Epithelial cell of esophagus (primary cell): ENCODE measurements at regions not wholly inside any gene's neighbourhood (a gene's known extent, or its start where the extent isn't known, plus 50 kb on each side); places are given as distances from the start of the nearest gene placed in this dataset.
A peak's percentile ranks its signal among the peaks of the same experiment; 100 is the strongest.

Source experiments
- DNase-seq: peaks from one replicate; pipeline ENCODE4 v3.0.0; 2010; ENCODE audit warnings: low read depth
- H3K4me3 ChIP-seq: 2 replicates; pipeline ENCODE4 v1.5.1; 2011; ENCODE audit warnings: mild to moderate bottlenecking, low read length, control low read depth
- CTCF ChIP-seq: IDR thresholded peaks from 2 replicates; pipeline ENCODE4 v1.5.1; 2011; ENCODE audit warnings: low read depth, mild to moderate bottlenecking, low read length, control low read depth, inconsistent platforms; ENCODE audit not compliant: insufficient read depth; ENCODE audit errors: missing control alignments

GRCh38 chr9:16052757-16053530 lies 500.1 kb downstream of the CCDC171 start:
- no peak for TF ChIP-seq CTCF
- DNase-seq = no peak
- no peak overlapping the region for H3K4me3 ChIP-seq

GRCh38 chr9:16057541-16057940 lies 504.7 kb downstream of the CCDC171 start:
- no peak for DNase-seq
- no peak for TF ChIP-seq CTCF
- no peak overlapping the region for H3K4me3 ChIP-seq

- TF ChIP-seq CTCF = no peak
- peak; percentile 79 for DNase-seq
- no peak overlapping the region for H3K4me3 ChIP-seq
These were observed 505.3 kb downstream of the CCDC171 start for GRCh38 chr9:16058131-16058549.

- TF ChIP-seq CTCF = no peak
- DNase-seq = peak; percentile 24
- H3K4me3 ChIP-seq = no peak overlapping the region
These were observed 507.7 kb downstream of the CCDC171 start for GRCh38 chr9:16060436-16061129.

GRCh38 chr9:16062542-16063240 lies 509.8 kb downstream of the CCDC171 start:
- H3K4me3 ChIP-seq = no peak overlapping the region
- peak; percentile 99 for DNase-seq
- TF ChIP-seq CTCF = no peak

- DNase-seq = no peak
- TF ChIP-seq CTCF = no peak
- H3K4me3 ChIP-seq = no peak overlapping the region
These were observed 510.4 kb downstream of the CCDC171 start for GRCh38 chr9:16063241-16063591.
